GM21390 (cell line): ENCODE measurements at regions not wholly inside any gene's neighbourhood (a gene's known extent, or its start where the extent isn't known, plus 50 kb on each side); places are given as distances from the start of the nearest gene placed in this dataset.
"Not testable (repeated sequence)": the region's sequence is repeated elsewhere in the genome, so short reads cannot be mapped to it uniquely, and the experiment has no call there.

Experiments used
- ATAC-seq: cut with Tn5 transposase; IDR thresholded peaks from one replicate; pipeline ENCODE4 v1.9.1; 2021; ENCODE audit not compliant: unreplicated experiment

DNA sequence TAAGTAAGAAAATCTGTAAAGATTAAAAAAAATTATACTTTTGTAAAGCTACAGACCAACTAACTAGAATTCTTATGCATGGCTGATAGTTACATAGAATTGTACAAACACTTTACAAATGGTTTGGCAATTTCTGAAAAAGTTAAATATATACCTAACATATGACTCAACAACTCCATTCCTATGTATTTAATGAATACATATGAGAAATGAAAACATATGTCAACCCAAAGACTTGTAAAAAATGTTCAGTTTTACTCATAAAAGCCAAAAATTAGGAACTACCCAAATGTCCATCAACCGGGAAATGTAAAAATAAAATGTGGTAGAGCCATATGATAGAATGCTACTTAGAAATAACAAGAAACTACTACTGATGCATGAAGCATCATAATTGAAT is 152.6 kb upstream of the NRG3 start:
- ATAC-seq = no peak

DNA sequence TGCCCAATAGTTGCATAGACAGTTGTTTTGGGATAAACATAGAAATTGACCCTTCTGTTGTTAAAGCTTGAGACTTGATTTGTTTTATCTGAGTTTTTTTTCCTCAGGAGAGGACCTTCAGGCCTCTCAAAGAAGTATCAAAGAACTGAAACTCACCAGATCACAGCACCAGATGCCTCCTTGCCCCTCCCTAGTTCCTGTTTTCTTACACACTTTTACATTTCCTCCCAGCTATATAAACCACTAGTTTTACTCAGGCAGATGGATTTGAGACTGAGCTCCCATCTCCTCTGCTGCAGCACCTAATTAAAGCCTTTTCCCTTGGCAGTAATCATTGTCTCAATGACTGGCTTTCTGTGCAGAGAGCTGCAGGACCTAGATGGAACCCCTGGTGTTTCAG is 150.6 kb upstream of the NRG3 start:
- ATAC-seq = no peak

DNA sequence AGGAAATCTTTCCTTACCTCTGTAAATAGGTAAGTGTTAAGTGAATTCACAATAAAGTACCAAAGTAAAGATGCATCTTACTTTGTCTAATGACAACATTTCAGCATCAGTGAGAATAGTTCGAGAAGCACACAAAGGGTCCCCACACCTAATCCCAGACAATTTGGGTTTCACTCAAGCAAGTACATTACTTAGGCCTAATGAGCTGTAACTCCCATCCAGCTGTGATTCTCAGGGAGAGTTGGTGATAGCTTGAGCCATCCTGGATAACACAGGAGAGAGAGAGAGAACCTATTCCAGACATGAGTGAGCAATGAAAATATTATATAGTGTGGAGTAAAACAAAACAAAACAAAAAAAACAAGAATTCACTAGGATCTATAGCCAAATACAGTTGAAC is 149.1 kb upstream of the NRG3 start:
- no peak for ATAC-seq

DNA sequence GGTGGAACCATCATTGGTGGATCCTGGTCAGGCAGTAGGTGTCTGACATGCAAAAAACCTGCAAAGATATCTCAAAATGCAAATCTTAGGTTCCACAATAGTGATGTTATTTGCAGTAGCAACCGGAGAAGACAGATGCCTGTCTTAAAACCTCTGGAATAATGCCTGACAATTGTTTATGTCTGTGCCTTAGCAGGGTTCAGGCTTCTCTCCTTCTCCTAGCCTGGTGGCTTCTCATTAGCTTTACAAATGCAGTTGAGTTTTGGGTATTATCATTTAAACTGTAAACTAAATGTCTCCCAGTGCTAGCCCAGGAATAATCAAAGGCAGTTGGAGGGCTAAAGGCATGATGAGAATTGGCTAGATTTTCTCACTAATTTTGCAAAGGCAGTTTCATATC is 146.3 kb upstream of the NRG3 start:
- no peak for ATAC-seq

DNA sequence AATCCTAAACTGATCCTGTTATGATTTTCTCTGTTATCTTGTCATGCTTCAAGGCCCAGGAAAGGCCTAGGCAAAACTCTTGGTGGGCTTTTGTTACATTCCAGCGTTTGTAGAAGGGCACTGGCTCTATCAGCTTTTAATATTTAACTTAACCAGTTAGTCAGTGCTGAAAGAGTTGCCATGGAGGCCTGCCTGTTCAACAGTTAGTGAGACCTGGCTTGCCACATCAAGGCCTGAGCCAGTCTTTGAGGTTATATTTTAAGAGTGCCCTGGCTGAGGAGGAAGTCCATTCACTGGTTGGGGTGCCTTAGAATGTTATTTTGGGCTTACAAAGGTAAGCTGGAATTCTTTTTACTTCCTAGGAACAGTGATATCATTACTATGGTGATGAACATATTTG is 144.1 kb upstream of the NRG3 start:
- no peak for ATAC-seq

DNA sequence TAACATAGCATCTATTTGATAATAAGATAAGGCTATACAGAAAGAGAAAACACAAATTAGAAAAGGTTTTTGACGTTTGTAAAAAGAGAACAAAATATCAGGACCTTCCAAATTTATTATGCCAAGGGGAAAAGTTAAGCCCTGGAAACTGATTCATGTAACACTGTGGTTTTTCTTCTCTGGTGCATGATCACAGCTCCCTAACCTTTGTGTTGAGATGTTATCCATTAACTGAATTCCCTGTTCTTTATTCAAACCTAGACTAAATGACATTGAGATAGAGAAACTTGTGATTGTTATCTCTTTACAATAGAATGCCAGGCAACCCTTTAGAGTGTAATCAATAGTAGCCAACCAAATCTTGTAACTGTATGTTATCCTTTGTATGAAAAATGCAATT is 141.5 kb upstream of the NRG3 start:
- ATAC-seq = no peak

DNA sequence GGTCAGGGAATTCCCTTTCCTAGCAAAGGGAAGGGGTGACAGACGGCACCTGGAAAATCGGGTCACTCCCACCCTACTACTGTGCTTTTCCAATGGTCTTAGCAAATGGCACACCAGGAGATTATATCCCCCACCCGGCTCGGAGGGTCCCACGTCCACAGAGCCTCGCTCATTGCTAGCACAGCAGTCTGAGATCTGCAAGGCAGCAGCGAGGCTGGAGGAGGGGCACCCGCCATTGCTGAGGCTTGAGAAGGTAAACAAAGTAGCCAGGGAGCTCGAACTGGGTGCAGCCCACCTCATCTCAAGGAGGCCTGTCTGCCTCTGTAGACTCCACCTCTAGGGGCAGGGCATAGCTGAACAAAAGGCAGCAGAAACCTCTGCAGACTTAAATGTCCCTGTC is 139.8 kb upstream of the NRG3 start:
- not testable (repeated sequence) for ATAC-seq

DNA sequence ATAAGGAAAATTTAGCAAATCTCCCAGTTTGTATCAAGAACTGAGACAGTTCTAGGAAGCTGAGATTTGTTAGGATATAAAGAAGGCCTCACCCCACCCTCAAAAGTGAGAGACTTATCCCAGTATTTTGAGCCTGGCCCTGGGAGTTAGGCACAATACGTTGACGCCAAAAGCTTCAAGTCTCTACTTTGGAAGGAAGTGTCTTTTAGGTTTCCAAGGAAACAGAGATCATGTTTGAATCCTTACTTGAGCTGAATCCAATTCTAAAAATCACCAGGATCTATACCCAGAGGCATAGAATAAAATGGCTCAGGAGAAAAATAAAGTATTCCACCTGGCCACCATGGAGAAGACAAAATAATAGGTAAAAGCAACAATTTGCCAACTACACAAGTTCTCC is 115.9 kb upstream of the NRG3 start:
- ATAC-seq = no peak

DNA sequence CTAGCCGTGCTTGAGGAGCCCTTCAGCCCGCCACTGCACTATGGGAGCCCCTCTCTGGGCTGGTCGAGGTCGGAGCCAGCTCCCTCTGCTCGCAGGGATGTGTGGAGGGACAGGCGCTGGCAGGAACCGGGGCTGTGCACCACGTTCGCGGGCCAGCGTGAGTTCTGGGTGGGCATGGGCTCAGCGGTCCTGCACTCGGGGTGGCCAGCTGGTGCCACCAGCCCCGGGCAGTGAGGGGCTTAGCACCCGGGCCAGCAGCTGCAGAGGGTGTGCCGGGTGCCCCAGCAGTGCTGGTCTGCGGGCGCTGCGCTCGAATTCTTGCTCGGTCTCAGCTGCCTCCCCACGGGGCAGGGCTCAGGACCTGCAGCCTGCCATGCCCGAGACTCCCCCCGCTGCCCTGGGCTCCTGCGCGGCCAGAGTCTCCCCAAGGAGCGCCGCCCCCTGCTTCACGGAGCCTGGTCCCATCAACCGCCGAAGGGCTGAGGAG is 90.8 kb upstream of the NRG3 start:
- no peak for ATAC-seq

DNA sequence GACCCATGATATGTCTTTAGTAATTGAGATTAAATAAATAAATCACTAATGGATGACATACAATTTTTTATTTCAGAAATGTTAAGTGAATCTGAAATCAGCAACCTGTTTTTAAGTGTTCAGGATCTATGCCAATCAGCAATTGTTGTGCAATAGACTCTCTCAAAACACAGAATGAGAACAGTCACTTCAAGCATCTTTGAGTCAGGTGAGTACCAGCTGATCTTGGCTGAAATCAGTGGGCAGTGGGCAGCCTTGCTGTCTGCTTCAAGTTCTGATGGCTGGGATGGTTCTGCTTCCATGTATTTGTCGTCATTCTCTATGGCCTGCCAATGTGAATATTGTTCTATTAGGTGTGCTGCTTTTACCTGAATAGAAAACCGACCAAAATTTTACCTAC is 82.3 kb upstream of the NRG3 start:
- no peak for ATAC-seq

DNA sequence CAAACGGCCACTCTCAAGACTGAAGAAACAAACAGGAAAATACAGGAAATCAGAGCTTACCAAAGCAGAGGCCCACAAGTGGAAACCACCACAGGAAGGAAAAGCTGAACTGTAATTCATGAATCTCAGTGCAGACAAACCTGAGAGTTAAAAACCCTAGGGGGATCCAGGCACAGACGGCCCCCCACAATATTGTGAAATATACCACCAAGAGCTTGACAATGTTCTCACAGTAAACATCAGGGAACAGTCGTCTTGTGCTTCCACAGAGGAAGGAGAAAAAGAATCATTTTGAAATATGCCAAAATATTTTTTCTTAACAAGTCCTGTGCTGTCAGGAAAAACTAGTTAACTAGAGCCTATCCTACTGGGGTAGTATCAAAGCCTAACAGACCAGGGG is 68.2 kb upstream of the NRG3 start:
- ATAC-seq = no peak

DNA sequence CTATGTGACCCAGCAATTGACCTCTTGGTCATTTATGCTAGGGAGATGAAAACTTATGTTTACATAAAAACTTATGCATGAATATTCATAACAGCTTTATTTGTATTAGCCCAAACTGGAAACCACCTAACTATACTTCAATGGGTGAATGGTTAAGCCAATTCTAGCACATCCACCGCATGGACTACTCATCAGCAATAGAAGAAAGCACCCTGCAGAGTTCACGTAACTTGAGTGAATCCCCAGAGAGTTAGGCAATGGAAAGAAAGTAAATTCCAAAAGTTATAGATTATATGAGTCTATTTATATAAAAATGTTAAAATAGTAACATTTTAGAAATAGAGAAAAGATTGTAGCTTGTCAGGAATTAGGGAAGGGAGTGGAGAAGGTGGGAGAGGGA is 60.2 kb upstream of the NRG3 start:
- no peak for ATAC-seq

DNA sequence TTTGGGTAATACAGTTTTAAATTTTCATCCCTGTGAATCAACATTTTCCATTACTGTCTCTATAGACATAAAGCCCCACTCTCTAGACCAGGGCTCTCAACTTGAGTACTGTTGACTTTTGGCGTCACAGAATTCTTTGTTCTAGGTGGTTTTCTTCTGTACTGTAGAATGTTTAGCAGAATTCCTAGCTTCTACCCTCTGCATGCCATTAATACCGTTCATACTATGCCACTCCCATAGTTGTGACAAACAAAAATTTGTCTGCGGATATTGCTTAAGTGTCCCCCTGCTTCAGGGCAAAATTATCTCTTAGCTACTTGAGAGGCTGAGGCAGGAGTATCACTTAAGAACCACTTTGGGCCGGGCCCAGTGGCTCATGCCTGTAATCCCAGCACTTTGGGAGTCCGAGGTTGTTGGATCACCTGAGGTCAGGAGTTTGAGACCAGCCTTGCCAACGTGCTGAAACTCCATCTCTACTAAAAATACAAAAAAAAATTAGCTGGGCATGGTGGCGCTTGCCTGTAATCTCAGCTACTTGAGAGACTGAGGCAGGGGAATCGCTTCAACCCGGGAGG is 57.3 kb upstream of the NRG3 start:
- no peak for ATAC-seq

DNA sequence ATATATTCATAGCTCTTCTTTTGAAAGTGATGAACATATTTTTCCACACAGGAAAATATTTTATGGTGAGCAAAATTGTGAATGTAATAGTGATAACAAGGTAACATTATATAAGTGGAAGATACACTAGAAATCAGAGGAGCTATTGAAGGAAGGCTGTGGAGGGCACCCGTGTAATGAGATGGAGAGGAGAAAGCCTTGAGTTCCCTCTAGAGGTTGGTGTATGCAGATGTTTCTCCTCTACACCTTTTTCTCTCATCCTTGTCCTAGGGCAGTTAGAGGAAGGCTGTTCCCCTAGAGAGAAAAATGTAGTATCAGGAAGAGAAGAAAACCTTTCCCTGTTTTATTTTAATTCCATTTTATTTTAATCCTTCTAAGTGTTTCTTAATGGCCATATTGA is 54.6 kb upstream of the NRG3 start:
- ATAC-seq = no peak
